SKM-1 (cell line): ENCODE measurements at regions not wholly inside any gene's neighbourhood (a gene's known extent, or its start where the extent isn't known, plus 50 kb on each side); places are given as distances from the start of the nearest gene placed in this dataset.

Source experiments
- DNase-seq: peaks from one replicate; lab custom pipeline; 2025; ENCODE audit not compliant: unreplicated experiment; lab: John Stamatoyannopoulos, UW

- no peak for DNase-seq
Observed at GRCh38 chr2:136582628-136583205, 182.6 kb upstream of the THSD7B start.

DNA sequence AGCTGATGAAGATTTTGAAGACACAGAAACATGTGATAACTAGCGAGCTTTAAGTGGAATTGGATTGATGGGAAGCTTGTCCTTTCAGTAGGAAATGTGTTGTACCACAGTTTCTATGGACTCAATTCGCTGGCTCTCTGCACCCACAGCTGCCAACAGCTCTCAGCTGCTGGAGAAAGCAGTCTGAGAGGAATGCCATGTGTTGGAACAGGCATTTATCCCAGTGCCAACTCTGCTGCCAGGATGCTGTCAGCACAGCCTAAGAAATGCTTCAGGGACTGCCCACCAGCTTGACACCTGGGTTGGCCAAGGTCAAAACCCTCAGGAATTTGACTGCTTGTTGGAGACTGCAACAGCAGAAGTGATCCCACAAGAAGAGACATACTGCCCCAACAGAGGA, 193.0 kb upstream of the THSD7B start:
- DNase-seq: no peak

- DNase-seq: no peak
Observed at GRCh38 chr2:136557203-136557602, 208.1 kb upstream of the THSD7B start.

GRCh38 chr2:136550181-136550580, 215.2 kb upstream of the THSD7B start:
- no peak for DNase-seq

DNA sequence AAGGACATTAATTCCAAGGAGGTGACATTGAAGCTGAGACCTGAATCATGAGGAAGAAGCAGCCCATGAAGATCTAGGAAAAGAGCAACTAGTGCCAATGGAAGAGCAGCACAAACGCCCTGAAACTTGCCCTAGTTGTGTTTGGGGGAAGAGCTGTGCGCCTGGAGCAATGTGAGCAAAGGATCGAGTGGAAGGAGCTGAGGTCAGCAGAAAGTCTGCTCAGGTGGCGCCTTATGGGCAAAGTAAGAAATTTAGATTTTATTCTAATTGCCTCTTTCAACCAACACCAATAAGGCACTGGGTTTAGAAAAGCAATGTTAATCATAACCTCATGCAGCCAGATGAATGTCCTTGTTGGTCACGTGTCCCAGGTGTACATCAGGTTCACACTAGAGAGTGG, 226.0 kb upstream of the THSD7B start:
- DNase-seq: no peak

DNA sequence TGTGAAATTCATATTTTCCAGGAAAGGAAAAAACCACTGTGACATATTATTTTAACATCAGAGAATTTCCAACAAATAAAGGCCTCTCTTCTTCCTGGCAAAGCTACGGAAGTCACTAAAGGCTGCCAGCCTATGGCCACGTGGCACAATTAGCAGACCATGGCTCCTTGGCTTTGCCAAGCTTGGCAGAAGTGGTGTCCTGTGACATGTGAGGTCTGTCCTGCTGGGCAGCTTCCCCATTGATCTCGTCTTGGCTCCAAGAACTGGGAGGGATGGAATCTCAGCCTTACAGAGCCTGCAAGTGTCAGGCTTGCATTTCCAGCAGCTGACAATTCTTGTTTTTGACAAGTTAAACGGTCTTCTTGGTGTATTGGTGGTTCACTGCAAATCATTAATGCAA, 226.9 kb upstream of the THSD7B start:
- DNase-seq: no peak

DNA sequence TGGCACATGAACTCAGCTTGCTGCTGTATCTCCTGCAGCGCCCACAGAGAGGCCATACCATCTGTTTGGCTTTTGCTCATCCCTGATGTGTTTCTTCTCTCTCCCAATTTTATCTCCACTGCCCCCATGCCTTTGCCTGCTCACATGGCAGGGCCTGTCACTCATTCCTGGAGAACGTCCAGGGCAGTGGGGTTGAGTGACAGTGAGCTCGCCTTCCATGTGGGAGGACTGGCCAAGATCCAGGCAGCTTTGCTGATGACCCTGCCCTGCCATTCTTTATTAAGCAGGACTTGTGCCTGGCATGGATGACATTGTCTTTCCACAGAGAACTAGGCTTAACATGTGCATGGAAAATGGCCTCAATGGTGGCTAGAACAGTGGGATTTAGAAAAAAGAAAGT, 230.5 kb upstream of the THSD7B start:
- no peak for DNase-seq

DNA sequence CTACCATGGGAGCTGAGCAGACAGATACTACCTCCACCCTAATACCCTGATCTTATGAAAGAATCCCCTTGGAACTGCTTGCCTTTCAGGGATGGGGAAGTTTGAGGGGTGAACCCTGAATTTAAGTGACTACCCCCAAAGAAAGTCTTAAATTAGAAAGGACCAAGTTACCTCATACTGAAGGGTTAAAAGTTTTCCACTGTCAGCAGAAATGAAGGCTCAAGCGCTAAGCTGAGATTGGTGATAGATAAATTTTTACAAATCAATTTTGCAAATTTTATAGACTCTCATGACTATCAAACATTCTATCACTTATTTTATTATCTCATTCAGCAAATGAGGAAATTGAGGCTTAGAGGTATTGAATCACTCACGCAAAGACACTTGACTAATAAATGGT, 233.2 kb upstream of the THSD7B start:
- no peak for DNase-seq

DNA sequence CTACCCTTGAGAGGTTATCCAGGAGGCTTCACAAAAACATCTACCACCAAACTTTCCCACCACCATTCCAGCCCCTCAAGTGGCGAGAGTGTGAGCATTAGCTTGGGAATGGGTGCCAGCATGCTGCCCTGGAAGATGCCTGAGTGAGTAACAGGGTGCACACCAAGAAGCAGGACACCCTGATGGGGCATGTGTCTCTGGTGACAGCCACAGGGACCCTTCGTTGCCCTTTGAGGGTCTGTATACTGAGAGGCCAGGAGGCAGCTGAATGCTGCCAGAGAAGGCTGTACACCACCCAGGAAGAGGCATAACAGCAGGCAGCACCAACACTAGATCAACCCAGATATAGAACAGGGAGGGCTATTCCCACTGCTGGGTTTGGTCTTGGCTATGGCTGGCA, 233.6 kb upstream of the THSD7B start:
- DNase-seq: no peak

GRCh38 chr2:136530146-136530545, 235.2 kb upstream of the THSD7B start:
- DNase-seq: no peak

DNA sequence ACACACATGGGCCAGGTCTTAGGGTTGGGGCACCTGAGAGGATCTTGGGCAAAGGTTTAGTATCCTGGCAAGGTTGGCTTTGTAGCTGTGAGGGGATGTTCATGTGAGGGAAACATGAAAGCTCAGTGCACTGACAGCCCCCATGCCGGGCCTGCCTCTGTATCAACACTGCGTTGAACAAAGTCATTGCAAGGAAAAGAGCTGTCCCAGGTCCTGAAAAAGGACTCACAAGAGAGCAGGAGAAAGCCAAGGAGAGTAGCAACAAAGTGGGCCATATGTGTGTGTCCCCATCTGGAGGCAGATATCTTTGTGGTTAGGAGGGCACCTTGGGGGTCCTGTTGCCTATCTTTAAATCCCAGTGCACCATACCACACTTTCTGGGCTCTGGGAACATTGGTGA, 237.8 kb upstream of the THSD7B start:
- DNase-seq: no peak

- no peak for DNase-seq
Observed at GRCh38 chr2:136522724-136523123, 242.6 kb upstream of the THSD7B start.

GRCh38 chr2:136517716-136518115, 247.6 kb upstream of the THSD7B start:
- no peak for DNase-seq

DNA sequence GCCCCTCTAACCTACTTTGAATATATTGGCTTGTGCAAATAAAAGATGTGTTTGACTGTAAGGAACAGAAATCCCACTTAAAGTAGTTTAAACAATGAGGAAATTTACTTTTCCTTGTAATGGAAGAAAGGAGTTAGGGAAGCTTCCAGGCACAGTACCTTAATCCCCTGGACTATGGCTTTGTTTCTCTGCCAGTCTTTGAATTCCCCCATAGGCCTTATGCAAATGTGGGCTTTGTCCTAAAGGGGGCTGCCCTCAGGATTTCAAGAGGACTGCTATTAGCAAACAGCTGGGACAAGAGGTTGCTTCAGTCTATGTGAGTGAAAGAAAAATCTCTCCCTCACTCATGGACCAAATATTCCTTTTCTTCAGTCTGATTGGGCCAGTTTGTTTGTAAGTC, 255.1 kb upstream of the THSD7B start:
- no peak for DNase-seq

DNA sequence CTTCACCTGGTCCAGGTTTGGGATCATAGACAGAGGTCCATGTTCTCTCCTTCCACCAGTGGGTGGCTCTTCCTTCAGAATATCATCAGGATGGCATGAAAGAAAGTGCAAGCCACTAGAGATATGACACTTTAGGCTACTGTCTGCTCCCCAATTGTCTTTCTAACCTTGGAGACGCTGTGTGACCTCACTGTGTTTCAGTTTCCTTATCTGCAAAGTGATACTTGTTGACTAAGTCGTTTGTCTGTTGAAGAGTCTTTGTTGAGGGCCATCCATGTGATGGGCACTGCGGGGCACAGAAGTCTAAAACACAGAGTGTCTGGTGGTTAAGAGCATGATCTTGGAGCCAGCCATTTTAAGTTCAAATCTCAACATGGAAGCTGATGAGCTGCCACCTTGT, 259.9 kb upstream of the THSD7B start:
- DNase-seq: no peak

GRCh38 chr2:136502660-136503059, 262.7 kb upstream of the THSD7B start:
- DNase-seq: no peak

GRCh38 chr2:136497709-136498108, 267.6 kb upstream of the THSD7B start:
- DNase-seq: no peak

DNA sequence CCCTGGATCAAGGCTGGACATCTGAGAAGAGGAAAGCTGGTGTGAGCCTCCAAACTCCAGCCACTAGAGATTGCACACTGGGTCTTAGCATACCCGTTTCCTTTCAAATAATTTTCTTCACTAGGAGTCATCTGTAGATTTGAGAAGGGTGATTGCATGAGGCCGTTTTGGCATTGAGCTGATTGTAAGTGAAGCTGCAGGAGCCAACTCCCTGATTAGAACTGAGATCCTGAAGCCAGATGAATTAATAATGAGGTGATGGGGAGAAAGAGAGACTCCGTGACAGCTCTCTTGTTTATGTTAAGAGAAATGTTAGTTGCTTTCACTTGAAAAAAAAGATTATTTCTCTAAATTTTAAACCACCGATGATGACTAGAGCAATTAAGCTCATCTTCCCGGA, 268.4 kb upstream of the THSD7B start:
- DNase-seq: no peak

- DNase-seq: no peak
Observed at GRCh38 chr2:136495636-136496035, 269.7 kb upstream of the THSD7B start.

DNA sequence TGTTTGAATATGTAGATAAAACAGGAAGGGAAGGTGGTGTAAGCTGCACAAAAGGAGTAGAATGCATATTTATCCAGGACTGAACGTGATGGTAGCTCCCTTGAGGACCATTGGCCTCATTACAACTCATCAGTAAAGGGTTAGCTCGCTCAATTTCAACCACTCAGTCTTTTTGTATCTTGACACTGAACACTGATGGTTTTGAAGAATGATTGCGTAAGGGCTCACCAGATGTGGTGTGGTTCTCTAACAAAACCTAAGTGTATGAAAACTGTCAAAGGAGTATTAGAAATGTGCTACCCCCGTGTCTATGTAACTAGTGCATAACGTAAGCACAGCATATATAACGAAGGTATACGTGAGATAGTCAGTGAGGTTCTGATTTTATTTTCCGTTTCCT, 272.4 kb upstream of the THSD7B start:
- DNase-seq: no peak

DNA sequence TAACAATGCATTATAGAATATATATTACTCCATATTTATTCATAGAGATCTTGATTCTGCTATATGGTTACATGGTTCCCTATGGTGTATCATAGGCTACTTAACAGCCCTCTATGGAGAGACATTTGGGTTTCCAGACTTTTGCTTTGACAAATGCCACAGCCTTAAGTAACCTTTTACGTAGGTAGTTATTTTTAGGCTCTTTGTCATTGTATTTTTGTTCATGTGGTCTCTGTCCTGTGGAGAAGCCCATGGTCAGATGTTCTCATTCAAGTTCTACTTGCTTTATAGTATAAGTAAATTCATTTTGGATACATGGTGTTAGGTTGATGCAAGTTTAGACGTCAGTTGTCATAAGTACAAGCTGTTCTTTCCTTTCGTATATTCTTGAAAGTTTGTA, 275.2 kb upstream of the THSD7B start:
- no peak for DNase-seq

GRCh38 chr2:136487421-136487820, 277.9 kb upstream of the THSD7B start:
- DNase-seq: no peak

- no peak for DNase-seq
Observed at GRCh38 chr2:136486115-136486514, 279.2 kb upstream of the THSD7B start.

- no peak for DNase-seq
Observed at GRCh38 chr2:136482966-136483365, 282.4 kb upstream of the THSD7B start.
